H1 (cell line): ENCODE measurements at regions not wholly inside any gene's neighbourhood (a gene's known extent, or its start where the extent isn't known, plus 50 kb on each side); places are given as distances from the start of the nearest gene placed in this dataset.

Experiments used
- CTCF ChIA-PET: fragments of 300-600 bp; sonication (Branson Sonifier 250); formaldehyde crosslinking; loops from one replicate; lab custom pipeline; 2021; ENCODE audit not compliant: partially characterized antibody; lab: Charles Lee
- POLR2A ChIA-PET: fragments of 300-600 bp; sonication (Branson Sonifier 250); formaldehyde crosslinking; loops from one replicate; lab custom pipeline; 2021; ENCODE audit warnings: inconsistent platforms; ENCODE audit not compliant: partially characterized antibody; lab: Charles Lee
- DNase-seq, 2 experiments: peaks; one replicate each; pipeline versions ENCODE4 v3.0.0 to v3.0.0-alpha.2; 2010 to 2022; ENCODE audit warnings: low spot score in 2 of 2, low read depth in 1 of 2, mixed read lengths in 1 of 2
- FAIRE-seq: peaks from 2 replicates; lab custom pipeline; 2011; peaks lifted over from hg19 to GRCh38; lab: Jason Lieb, UNC
- H2AFZ ChIP-seq: 2 replicates; pipeline ENCODE4 v1.8.1; 2012; ENCODE audit warnings: low read length, inconsistent platforms
- H2AK5ac ChIP-seq: 2 replicates; pipeline ENCODE4 v1.6.1; 2013; ENCODE audit warnings: low read depth, low read length
- H2BK120ac ChIP-seq: replicated peaks from 2 replicates; pipeline ENCODE3; 2013; ENCODE audit warnings: low read depth, low read length, inconsistent platforms
- H2BK12ac ChIP-seq: 2 replicates; pipeline ENCODE4 v1.6.1; 2013; ENCODE audit warnings: low read depth, low read length
- H2BK15ac ChIP-seq: 2 replicates; pipeline ENCODE4 v1.6.1; 2013; ENCODE audit warnings: low read length
- H2BK20ac ChIP-seq: 2 replicates; pipeline ENCODE4 v1.6.1; 2013; ENCODE audit warnings: low read length
- H2BK5ac ChIP-seq: 2 replicates; pipeline ENCODE4 v1.6.1; 2013; ENCODE audit warnings: low read depth, low read length
- H3K14ac ChIP-seq: 2 replicates; pipeline ENCODE4 v1.6.1; 2013; ENCODE audit warnings: inconsistent platforms; ENCODE audit not compliant: insufficient read length
- H3K18ac ChIP-seq: 2 replicates; pipeline ENCODE4 v1.6.1; 2013; ENCODE audit warnings: low read length; ENCODE audit errors: extremely low read depth
- H3K23ac ChIP-seq: 2 replicates; pipeline ENCODE4 v1.6.1; 2013; ENCODE audit warnings: inconsistent platforms; ENCODE audit not compliant: insufficient read length
- H3K23me2 ChIP-seq: 2 replicates; pipeline ENCODE4 v1.6.1; 2013; ENCODE audit warnings: low read depth, low read length
- H3K27ac ChIP-seq: 2 replicates; pipeline ENCODE4 v1.6.1; 2011; ENCODE audit warnings: low read depth, low read length, inconsistent platforms
- H3K27me3 ChIP-seq, 4 experiments: replicated peaks in 1 of 4; 1 replicate in 1 of 4; 2 replicates in 3 of 4; pipeline versions ENCODE4 v1.6.1 to v1.8.1; 2011 to 2013; ENCODE audit warnings: low read length in 3 of 4, mild to moderate bottlenecking in 3 of 4, inconsistent platforms in 2 of 4, mixed read lengths in 2 of 4, moderate library complexity in 1 of 4; ENCODE audit not compliant: control insufficient read depth in 3 of 4, insufficient read depth in 3 of 4; ENCODE audit errors: extremely low read depth in 1 of 4
- H3K36me3 ChIP-seq, 4 experiments: 2 replicates each; pipeline versions ENCODE4 v1.6.1 to v1.8.1; 2011 to 2013; ENCODE audit warnings: mild to moderate bottlenecking in 4 of 4, low read length in 3 of 4, moderate library complexity in 2 of 4, control low read depth in 1 of 4, inconsistent platforms in 1 of 4; ENCODE audit not compliant: insufficient read depth in 4 of 4, control insufficient read depth in 2 of 4
- H3K4ac ChIP-seq: replicated peaks from 2 replicates; pipeline ENCODE3; 2013; ENCODE audit warnings: low read length, low read depth, mixed read lengths, inconsistent platforms; ENCODE audit not compliant: insufficient read length
- H3K4me1 ChIP-seq, 4 experiments: replicated peaks in 1 of 4; 1 replicate in 1 of 4; 2 replicates in 3 of 4; pipeline versions ENCODE4 v1.6.1 to v1.8.1; 2011 to 2013; ENCODE audit warnings: low read length in 3 of 4, inconsistent platforms in 2 of 4, mixed read lengths in 1 of 4; ENCODE audit not compliant: insufficient read depth in 4 of 4, control insufficient read depth in 3 of 4
- H3K4me2 ChIP-seq, 2 experiments: 2 replicates each; pipeline versions ENCODE4 v1.6.1 to v1.8.1; 2011 to 2013; ENCODE audit warnings: low read depth in 2 of 2, low read length in 2 of 2, control low read depth in 1 of 2, inconsistent platforms in 1 of 2, mild to moderate bottlenecking in 1 of 2; ENCODE audit not compliant: insufficient read depth in 1 of 2
- H3K4me3 ChIP-seq, 4 experiments: fragments of 200-600, 300-600 bp in 1 of 4; sonication (generic), shearing (Covaris generic), sonication (Bioruptor Twin) in 1 of 4; 2 replicates each; pipeline versions ENCODE4 v1.5.1 to v1.8.1; 2011 to 2016; ENCODE audit warnings: low read length in 4 of 4, low read depth in 3 of 4, control low read depth in 2 of 4, inconsistent platforms in 2 of 4, mild to moderate bottlenecking in 2 of 4, mixed read lengths in 1 of 4, moderate library complexity in 1 of 4; ENCODE audit not compliant: insufficient read depth in 2 of 4; ENCODE audit errors: extremely low read depth in 1 of 4
- H3K56ac ChIP-seq: replicated peaks from 2 replicates; pipeline ENCODE3; 2013; ENCODE audit warnings: low read depth, mild to moderate bottlenecking, mixed read lengths, low read length, inconsistent platforms; ENCODE audit not compliant: insufficient read length
- H3K79me1 ChIP-seq: 2 replicates; pipeline ENCODE4 v1.6.1; 2013; ENCODE audit warnings: low read depth, low read length, control low read depth
- H3K79me2 ChIP-seq, 2 experiments: 2 replicates each; pipeline versions ENCODE4 v1.6.1 to v1.8.1; 2012 to 2013; ENCODE audit warnings: low read length in 2 of 2, mild to moderate bottlenecking in 2 of 2, inconsistent platforms in 1 of 2; ENCODE audit not compliant: insufficient read depth in 2 of 2, control insufficient read depth in 1 of 2
- H3K9ac ChIP-seq, 4 experiments: replicated peaks in 1 of 4; 1 replicate in 1 of 4; 2 replicates in 3 of 4; pipeline versions ENCODE4 v1.6.1 to v1.8.1; 2011 to 2013; ENCODE audit warnings: low read depth in 3 of 4, low read length in 3 of 4, control low read depth in 2 of 4, mild to moderate bottlenecking in 2 of 4, moderate library complexity in 2 of 4, inconsistent platforms in 1 of 4; ENCODE audit errors: extremely low read depth in 1 of 4
- H3K9me3 ChIP-seq, 2 experiments: 2 replicates each; pipeline versions ENCODE4 v1.6.1 to v1.8.1; 2012 to 2013; ENCODE audit warnings: mild to moderate bottlenecking in 2 of 2, moderate library complexity in 2 of 2, control low read depth in 1 of 2, inconsistent platforms in 1 of 2, low read depth in 1 of 2, low read length in 1 of 2, mixed read lengths in 1 of 2; ENCODE audit not compliant: insufficient read depth in 2 of 2
- H4K20me1 ChIP-seq, 2 experiments: replicated peaks in 1 of 2; 2 replicates each; pipeline versions ENCODE3 to v1.8.1; 2011 to 2013; ENCODE audit warnings: inconsistent platforms in 2 of 2, low read length in 2 of 2, mild to moderate bottlenecking in 1 of 2; ENCODE audit not compliant: insufficient read depth in 2 of 2, control insufficient read depth in 1 of 2
- H4K5ac ChIP-seq: 2 replicates; pipeline ENCODE4 v1.6.1; 2013; ENCODE audit warnings: low read length, low read depth, mixed read lengths, inconsistent platforms; ENCODE audit not compliant: insufficient read length
- H4K8ac ChIP-seq: 2 replicates; pipeline ENCODE4 v1.8.0; 2013; ENCODE audit warnings: mild to moderate bottlenecking, moderate library complexity, low read length, inconsistent platforms; ENCODE audit not compliant: insufficient read depth; ENCODE audit errors: extremely low read depth
- H4K91ac ChIP-seq: replicated peaks from 2 replicates; pipeline ENCODE3; 2013; ENCODE audit warnings: low read length, mixed read lengths, inconsistent platforms; ENCODE audit not compliant: insufficient read length
- E2F6 ChIP-seq: IDR thresholded peaks from 2 replicates; pipeline ENCODE4 v1.6.1; 2012; ENCODE audit warnings: inconsistent platforms
- KDM4A ChIP-seq: IDR thresholded peaks from one replicate; pipeline ENCODE4 v1.7.1; 2012; ENCODE audit warnings: low read depth, mild to moderate bottlenecking, moderate library complexity, low read length, inconsistent platforms; ENCODE audit not compliant: severe bottlenecking
- POU5F1 ChIP-seq: IDR thresholded peaks from 2 replicates; pipeline ENCODE4 v1.6.1; 2011; ENCODE audit warnings: low read depth, mild to moderate bottlenecking, low read length, moderate library complexity
- SIX5 ChIP-seq: IDR thresholded peaks from 2 replicates; pipeline ENCODE4 v1.6.1; 2011; ENCODE audit warnings: mild to moderate bottlenecking, low read depth, low read length
- SP2 ChIP-seq: IDR thresholded peaks from 2 replicates; pipeline ENCODE4 v1.6.1; 2012; ENCODE audit warnings: mild to moderate bottlenecking, low read length, inconsistent platforms
- WGBS, 2 experiments: shearing (Covaris generic) in 1 of 2; methylation state at CpG; one replicate each; pipeline versions ENCODE4 v1.1.6 to v1.1.7; 2013 to 2015; ENCODE audit warnings: low lambda C conversion rate in 2 of 2, mixed read lengths in 2 of 2, inconsistent platforms in 1 of 2, low coverage in 1 of 2, missing lambda C conversion rate in 1 of 2; ENCODE audit not compliant: insufficient replicate concordance in 2 of 2, insufficient coverage in 1 of 2, insufficient read length in 1 of 2; ENCODE audit errors: extremely low coverage in 1 of 2, missing lambda C conversion rate in 1 of 2; 5-methylcytosine and 5-hydroxymethylcytosine counted together

- no peak overlapping the region for H4K5ac ChIP-seq
- H2AK5ac ChIP-seq, result no peak overlapping the region
- 92% methylated on average over 3 of the region's 3 CpGs; no CpG with 5 or more reads in 1 of the 2 experiments for WGBS, 2 experiments
- no peak overlapping the region for H3K18ac ChIP-seq
- H3K4ac ChIP-seq, result no peak overlapping the region
- ChIA-PET POLR2A (no interaction called here), CTCF (no interaction called here)
- H3K27me3 ChIP-seq, result no peaks in the 10 kb centered on the region
- H3K36me3 ChIP-seq, result no peaks in the 10 kb centered on the region
- no peak overlapping the region for H3K9ac ChIP-seq
- no peak overlapping the region for H2BK15ac ChIP-seq
- H4K20me1 ChIP-seq, result no peaks in the 10 kb centered on the region
- no peak for DNase-seq
- no peak overlapping the region for H2BK5ac ChIP-seq
- H3K79me2 ChIP-seq, result no peaks in the 10 kb centered on the region
- H3K14ac ChIP-seq, result no peak overlapping the region
- H3K23me2 ChIP-seq, result no peaks in the 10 kb centered on the region
- H3K9me3 ChIP-seq, result no peaks in the 10 kb centered on the region
- H3K4me1 ChIP-seq, result no peaks in the 10 kb centered on the region
- no peak overlapping the region for H3K4me2 ChIP-seq
- H2AFZ ChIP-seq, result no peak overlapping the region
- FAIRE-seq, result no peak
- H2BK12ac ChIP-seq, result no peak overlapping the region
- H2BK20ac ChIP-seq, result no peak overlapping the region
- no peak overlapping the region for H3K56ac ChIP-seq
- no peak overlapping the region for H3K23ac ChIP-seq
- H3K79me1 ChIP-seq, result no peaks in the 10 kb centered on the region
- H4K91ac ChIP-seq, result no peak overlapping the region
- H3K4me3 ChIP-seq, result no peak overlapping the region
- no peak overlapping the region for H4K8ac ChIP-seq
- no peak overlapping the region for H3K27ac ChIP-seq
- H2BK120ac ChIP-seq, result no peak overlapping the region
- TF ChIP-seq E2F6, result no peak
- no peak for TF ChIP-seq SP2
- no peak for TF ChIP-seq SIX5
- TF ChIP-seq KDM4A, result no peak
- TF ChIP-seq POU5F1, result no peak
Measured at GRCh38 chr13:80928241-80928640, 587.3 kb upstream of the SPRY2 start.
